Thoracic aorta (tissue), 2 donors: ENCODE measurements at regions not wholly inside any gene's neighbourhood (a gene's known extent, or its start where the extent isn't known, plus 50 kb on each side); places are given as distances from the start of the nearest gene placed in this dataset.

Experiments
- ATAC-seq: fragments of 150-250 bp; one replicate; pipeline ENCODE4 v1.8.0; 2017; ENCODE audit warnings: low read depth; ENCODE audit not compliant: insufficient number of reproducible peaks, low FRiP score
- DNase-seq: peaks from one replicate; pipeline ENCODE4 v3.0.0-alpha.2; 2020; ENCODE audit warnings: low spot score
- H3K27ac ChIP-seq, 2 donors: fragments of 200-600 bp; sonication (generic); 1 replicate in 1 of 2; 2 replicates in 1 of 2; pipeline ENCODE4 v1.5.1; 2016; ENCODE audit warnings: mild to moderate bottlenecking in 2 of 2, moderate library complexity in 2 of 2
- H3K27me3 ChIP-seq: fragments of 200-600 bp; sonication (generic); replicated peaks from 2 replicates; pipeline ENCODE4 v1.6.0; 2016; ENCODE audit warnings: mild to moderate bottlenecking; ENCODE audit not compliant: insufficient read depth
- H3K36me3 ChIP-seq: fragments of 200-600 bp; sonication (generic); one replicate; pipeline ENCODE4 v1.5.1; 2016
- H3K4me1 ChIP-seq, 2 donors: fragments of 200-600 bp; sonication (generic); 1 replicate in 1 of 2; 2 replicates in 1 of 2; pipeline versions ENCODE4 v1.5.1 to v1.6.0; 2016; ENCODE audit warnings: low read depth in 2 of 2, mild to moderate bottlenecking in 1 of 2; ENCODE audit not compliant: control insufficient read depth in 1 of 2
- H3K4me3 ChIP-seq: fragments of 200-600 bp; sonication (generic); 2 replicates; pipeline ENCODE4 v1.5.1; 2016; ENCODE audit warnings: mild to moderate bottlenecking
- H3K9me3 ChIP-seq: fragments of 200-600 bp; sonication (generic); 2 replicates; pipeline ENCODE4 v1.5.1; 2016
- TF ChIP-seq, protein P1 (sequence below): fragments of 200-600 bp; sonication (generic); IDR thresholded peaks from one replicate; pipeline ENCODE4 v1.5.1; 2019; ENCODE audit warnings: antibody characterized with exemption

DNA sequence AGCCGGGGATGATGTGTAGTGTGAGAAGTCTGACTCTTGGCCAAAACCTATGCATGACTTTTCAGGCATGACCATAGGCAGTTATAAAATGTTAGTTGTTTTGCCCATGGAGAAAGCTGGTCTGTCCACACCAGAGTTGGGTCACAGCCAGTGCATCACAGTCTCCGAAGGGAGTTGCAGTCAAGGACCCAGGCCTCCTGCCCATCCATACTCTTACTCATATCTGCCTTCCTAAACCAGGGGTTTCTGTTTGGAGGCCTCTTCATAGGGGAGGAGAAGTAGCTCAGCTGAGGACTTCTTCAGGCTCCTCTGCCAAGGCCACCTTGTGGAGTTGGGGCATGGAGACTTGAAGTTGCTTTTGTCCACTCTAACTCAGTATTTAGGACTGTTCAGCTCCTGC is 1008.3 kb downstream of the PCDH18 start:
- no peak for DNase-seq
- TF ChIP-seq, protein P1, sequence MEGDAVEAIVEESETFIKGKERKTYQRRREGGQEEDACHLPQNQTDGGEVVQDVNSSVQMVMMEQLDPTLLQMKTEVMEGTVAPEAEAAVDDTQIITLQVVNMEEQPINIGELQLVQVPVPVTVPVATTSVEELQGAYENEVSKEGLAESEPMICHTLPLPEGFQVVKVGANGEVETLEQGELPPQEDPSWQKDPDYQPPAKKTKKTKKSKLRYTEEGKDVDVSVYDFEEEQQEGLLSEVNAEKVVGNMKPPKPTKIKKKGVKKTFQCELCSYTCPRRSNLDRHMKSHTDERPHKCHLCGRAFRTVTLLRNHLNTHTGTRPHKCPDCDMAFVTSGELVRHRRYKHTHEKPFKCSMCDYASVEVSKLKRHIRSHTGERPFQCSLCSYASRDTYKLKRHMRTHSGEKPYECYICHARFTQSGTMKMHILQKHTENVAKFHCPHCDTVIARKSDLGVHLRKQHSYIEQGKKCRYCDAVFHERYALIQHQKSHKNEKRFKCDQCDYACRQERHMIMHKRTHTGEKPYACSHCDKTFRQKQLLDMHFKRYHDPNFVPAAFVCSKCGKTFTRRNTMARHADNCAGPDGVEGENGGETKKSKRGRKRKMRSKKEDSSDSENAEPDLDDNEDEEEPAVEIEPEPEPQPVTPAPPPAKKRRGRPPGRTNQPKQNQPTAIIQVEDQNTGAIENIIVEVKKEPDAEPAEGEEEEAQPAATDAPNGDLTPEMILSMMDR, result no peak
- H3K27me3 ChIP-seq, result no peaks in the 10 kb centered on the region
- H3K36me3 ChIP-seq, result no peaks in the 10 kb centered on the region
- H3K9me3 ChIP-seq, result no peaks in the 10 kb centered on the region
- no peaks in the 10 kb centered on the region for H3K4me1 ChIP-seq
- H3K4me3 ChIP-seq, result no peak overlapping the region
- H3K27ac ChIP-seq, result no peak overlapping the region
- no peak for ATAC-seq

DNA sequence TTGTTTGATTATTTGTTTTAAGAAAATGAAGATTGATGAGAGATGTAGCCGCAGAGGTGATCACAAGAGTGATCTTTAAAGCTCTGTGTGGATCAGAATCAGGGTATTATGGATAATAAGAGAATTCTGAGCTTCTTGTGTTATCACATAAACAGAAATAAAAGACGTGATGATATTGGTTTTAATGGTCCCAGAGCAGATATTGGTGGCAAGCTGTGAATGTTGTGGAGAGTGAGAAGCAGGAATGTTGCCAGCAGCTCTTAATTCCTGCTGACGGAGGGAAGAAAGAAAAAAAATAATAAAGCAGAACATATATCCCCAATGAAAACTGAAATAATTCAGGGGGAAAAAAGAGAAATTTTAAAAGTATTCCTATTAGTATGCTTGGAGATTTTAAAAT is 1015.9 kb downstream of the PCDH18 start:
- H3K36me3 ChIP-seq, result no peaks in the 10 kb centered on the region
- DNase-seq (no peak), ATAC-seq (no peak)
- H3K4me1 ChIP-seq, result no peaks in the 10 kb centered on the region
- no peak overlapping the region for H3K4me3 ChIP-seq
- no peak overlapping the region for H3K27ac ChIP-seq
- TF ChIP-seq, protein P1, result no peak
- no peaks in the 10 kb centered on the region for H3K27me3 ChIP-seq
- no peaks in the 10 kb centered on the region for H3K9me3 ChIP-seq

DNA sequence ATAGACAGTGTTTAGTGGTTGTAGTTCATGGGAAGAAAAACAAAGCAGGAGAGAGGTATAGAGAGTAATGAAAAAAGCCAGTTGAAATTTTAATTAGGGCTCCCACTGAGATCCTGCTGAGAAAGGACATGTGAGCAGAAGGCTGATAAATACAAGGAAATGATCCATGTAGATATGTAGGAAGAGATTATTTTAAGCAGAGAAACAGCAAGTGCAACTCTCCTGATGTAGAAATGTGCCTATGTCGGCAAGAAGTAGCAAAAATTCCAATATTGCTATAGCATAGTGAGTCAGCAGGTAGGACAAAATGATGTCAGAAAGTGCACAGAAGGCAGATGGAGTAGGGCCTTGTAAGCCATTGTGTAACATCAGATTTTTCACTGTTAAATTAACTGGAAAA is 1027.3 kb downstream of the PCDH18 start:
- DNase-seq (no peak), ATAC-seq (no peak)
- TF ChIP-seq, protein P1, result no peak
- Histone ChIP-seq H3K4me1 (no peaks in the 10 kb centered on the region), H3K27me3 (no peaks in the 10 kb centered on the region), H3K4me3 (no peak overlapping the region), H3K9me3 (no peaks in the 10 kb centered on the region), H3K36me3 (no peaks in the 10 kb centered on the region), H3K27ac (no peak overlapping the region)

DNA sequence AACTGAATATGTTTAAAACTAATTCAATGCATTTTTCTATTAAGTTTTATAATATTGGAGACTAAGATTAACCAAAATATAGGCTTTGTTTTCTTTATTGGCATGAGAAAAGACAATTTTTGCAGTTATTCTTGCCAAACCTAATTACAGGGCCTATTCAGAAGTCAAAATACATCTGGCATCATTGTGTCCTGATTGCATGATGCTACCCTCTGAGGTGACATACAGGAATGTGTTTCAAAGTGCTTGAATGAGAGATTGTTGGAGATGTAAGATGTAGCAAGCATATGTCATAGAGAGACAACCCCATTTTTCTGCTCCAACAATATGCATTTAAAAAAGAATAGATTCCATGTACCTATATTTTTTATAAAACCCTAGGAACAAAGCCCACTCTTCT is 1036.4 kb downstream of the PCDH18 start:
- H3K9me3 ChIP-seq, result no peaks in the 10 kb centered on the region
- TF ChIP-seq, protein P1, result no peak
- H3K4me1 ChIP-seq, result no peaks in the 10 kb centered on the region
- no peaks in the 10 kb centered on the region for H3K36me3 ChIP-seq
- no peak overlapping the region for H3K27ac ChIP-seq
- no peak overlapping the region for H3K4me3 ChIP-seq
- H3K27me3 ChIP-seq, result no peaks in the 10 kb centered on the region
- DNase-seq (no peak), ATAC-seq (no peak)

DNA sequence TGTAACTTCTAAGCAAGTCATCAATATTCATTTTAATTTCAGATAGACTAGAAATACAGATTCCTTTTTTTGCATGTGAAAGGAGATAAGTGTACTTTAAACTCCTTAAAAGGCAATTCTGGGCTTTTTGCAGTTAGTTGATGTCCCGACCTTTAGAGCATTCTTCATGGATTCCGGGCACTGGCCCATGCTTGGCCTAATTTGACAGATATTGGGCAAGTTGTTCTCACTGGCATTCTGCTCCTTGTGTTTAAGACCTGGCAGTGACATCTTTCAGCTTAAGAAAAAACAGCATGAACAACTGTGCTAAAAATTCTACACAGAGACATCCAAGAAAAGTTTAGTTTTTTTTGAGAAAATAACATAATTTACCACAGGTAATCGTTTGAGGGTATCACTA is 1037.2 kb downstream of the PCDH18 start:
- Histone ChIP-seq H3K4me1 (no peaks in the 10 kb centered on the region), H3K9me3 (no peaks in the 10 kb centered on the region), H3K27ac (no peak overlapping the region), H3K4me3 (no peak overlapping the region), H3K36me3 (no peaks in the 10 kb centered on the region), H3K27me3 (no peaks in the 10 kb centered on the region)
- ATAC-seq, result no peak
- TF ChIP-seq, protein P1, result no peak
- no peak for DNase-seq
